Epithelial cell of proximal tubule (primary cell): ENCODE measurements at regions not wholly inside any gene's neighbourhood (a gene's known extent, or its start where the extent isn't known, plus 50 kb on each side); places are given as distances from the start of the nearest gene placed in this dataset.
A peak's percentile ranks its signal among the peaks of the same experiment; 100 is the strongest.

Experiments
- DNase-seq: peaks from one replicate; pipeline ENCODE4 v3.0.0-alpha.2; 2011; ENCODE audit warnings: low read depth
- H3K4me3 ChIP-seq: 2 replicates; pipeline ENCODE4 v1.5.1; 2011; ENCODE audit warnings: low read depth, mild to moderate bottlenecking, low read length
- CTCF ChIP-seq: conservative IDR thresholded peaks from 2 replicates; pipeline ENCODE4 v1.5.1; 2012; ENCODE audit warnings: low read depth, mild to moderate bottlenecking, low read length

- DNase-seq, result no peak
- H3K4me3 ChIP-seq, result no peak overlapping the region
- TF ChIP-seq CTCF, result no peak
Measured at GRCh38 chr2:226066873-226067272, 667.4 kb downstream of the NYAP2 start.

- DNase-seq, result no peak
- no peak overlapping the region for H3K4me3 ChIP-seq
- TF ChIP-seq CTCF, result no peak
Measured at GRCh38 chr2:226066391-226066790, 666.9 kb downstream of the NYAP2 start.

GRCh38 chr2:226064932-226065570, 665.5 kb downstream of the NYAP2 start:
- no peak overlapping the region for H3K4me3 ChIP-seq
- no peak for TF ChIP-seq CTCF
- no peak for DNase-seq

GRCh38 chr2:226063704-226064440, 664.4 kb downstream of the NYAP2 start:
- DNase-seq, result peak; percentile 26
- TF ChIP-seq CTCF, result no peak
- H3K4me3 ChIP-seq, result no peak overlapping the region

- no peak overlapping the region for H3K4me3 ChIP-seq
- no peak for DNase-seq
- TF ChIP-seq CTCF, result no peak
Measured at GRCh38 chr2:226059961-226060627, 660.6 kb downstream of the NYAP2 start.

- no peak for TF ChIP-seq CTCF
- DNase-seq, result no peak
- no peak overlapping the region for H3K4me3 ChIP-seq
Measured at GRCh38 chr2:226057914-226058313, 658.4 kb downstream of the NYAP2 start.
